ENCODE measurements at regions not wholly inside any gene's neighbourhood (a gene's known extent, or its start where the extent isn't known, plus 50 kb on each side); places are given as distances from the start of the nearest gene placed in this dataset.
"Not testable (repeated sequence)": the region's sequence is repeated elsewhere in the genome, so short reads cannot be mapped to it uniquely, and the experiment has no call there.

- no peak for DNase-seq (ENCODE audit: low read depth in 1 of 2, low spot score in 1 of 2)
Measured at GRCh38 chrX:63581906-63582305, 203.1 kb downstream of the ARHGEF9 start.

GRCh38 chrX:63581398-63581797, 203.6 kb downstream of the ARHGEF9 start:
- no peak for DNase-seq (ENCODE audit: low read depth in 1 of 2, low spot score in 1 of 2)

GRCh38 chrX:63576533-63576932, 208.5 kb downstream of the ARHGEF9 start:
- no peak for DNase-seq (ENCODE audit: low read depth in 1 of 2, low spot score in 1 of 2)

- DNase-seq (ENCODE audit: low read depth in 1 of 2, low spot score in 1 of 2), result not testable (repeated sequence)
Measured at GRCh38 chrX:63575700-63576099, 209.3 kb downstream of the ARHGEF9 start.

GRCh38 chrX:63566856-63567255, 215.7 kb upstream of the SPIN4 start:
- DNase-seq (ENCODE audit: low read depth in 1 of 2, low spot score in 1 of 2), result no peak

- no peak for DNase-seq (ENCODE audit: low read depth in 1 of 2, low spot score in 1 of 2)
Measured at GRCh38 chrX:63561425-63561824, 210.3 kb upstream of the SPIN4 start.

GRCh38 chrX:63560601-63561218, 209.6 kb upstream of the SPIN4 start:
- DNase-seq (ENCODE audit: low read depth in 1 of 2, low spot score in 1 of 2), result peak in 1 of 2 donors; percentile 8

GRCh38 chrX:63551856-63552255, 200.7 kb upstream of the SPIN4 start:
- DNase-seq (ENCODE audit: low read depth in 1 of 2, low spot score in 1 of 2), result no peak

- DNase-seq (ENCODE audit: low read depth in 1 of 2, low spot score in 1 of 2), result no peak
Measured at GRCh38 chrX:63530654-63531053, 179.5 kb upstream of the SPIN4 start.

- DNase-seq (ENCODE audit: low read depth in 1 of 2, low spot score in 1 of 2), result no peak
Measured at GRCh38 chrX:63529961-63530360, 178.8 kb upstream of the SPIN4 start.

GRCh38 chrX:63526863-63527262, 175.7 kb upstream of the SPIN4 start:
- no peak for DNase-seq (ENCODE audit: low read depth in 1 of 2, low spot score in 1 of 2)

GRCh38 chrX:63525491-63525890, 174.4 kb upstream of the SPIN4 start:
- DNase-seq (ENCODE audit: low read depth in 1 of 2, low spot score in 1 of 2), result no peak

- not testable (repeated sequence) for DNase-seq (ENCODE audit: low read depth in 1 of 2, low spot score in 1 of 2)
Measured at GRCh38 chrX:63519368-63519767, 168.2 kb upstream of the SPIN4 start.

- no peak for DNase-seq (ENCODE audit: low read depth in 1 of 2, low spot score in 1 of 2)
Measured at GRCh38 chrX:63514569-63515080, 163.5 kb upstream of the SPIN4 start.

GRCh38 chrX:63513825-63514568, 162.9 kb upstream of the SPIN4 start:
- DNase-seq (ENCODE audit: low read depth in 1 of 2, low spot score in 1 of 2), result no peak

- DNase-seq (ENCODE audit: low read depth in 1 of 2, low spot score in 1 of 2), result no peak
Measured at GRCh38 chrX:63511361-63511760, 160.2 kb upstream of the SPIN4 start.

- no peak for DNase-seq (ENCODE audit: low read depth in 1 of 2, low spot score in 1 of 2)
Measured at GRCh38 chrX:63508668-63509067, 157.5 kb upstream of the SPIN4 start.

- no peak for DNase-seq (ENCODE audit: low read depth in 1 of 2, low spot score in 1 of 2)
Measured at GRCh38 chrX:63506320-63506719, 155.2 kb upstream of the SPIN4 start.

GRCh38 chrX:63503541-63503940, 152.4 kb upstream of the SPIN4 start:
- DNase-seq (ENCODE audit: low read depth in 1 of 2, low spot score in 1 of 2), result no peak

GRCh38 chrX:63488546-63489373, 137.6 kb upstream of the SPIN4 start:
- DNase-seq (ENCODE audit: low read depth in 1 of 2, low spot score in 1 of 2), result no peak

GRCh38 chrX:63475200-63475599, 124.1 kb upstream of the SPIN4 start:
- DNase-seq (ENCODE audit: low read depth in 1 of 2, low spot score in 1 of 2), result no peak

GRCh38 chrX:63471004-63471403, 119.9 kb upstream of the SPIN4 start:
- DNase-seq (ENCODE audit: low read depth in 1 of 2, low spot score in 1 of 2), result no peak
